GM19455 (cell line): ENCODE measurements at regions not wholly inside any gene's neighbourhood (a gene's known extent, or its start where the extent isn't known, plus 50 kb on each side); places are given as distances from the start of the nearest gene placed in this dataset.
"Not testable (repeated sequence)": the region's sequence is repeated elsewhere in the genome, so short reads cannot be mapped to it uniquely, and the experiment has no call there.

Experiments used
- ATAC-seq: cut with Tn5 transposase; IDR thresholded peaks from one replicate; pipeline ENCODE4 v1.9.1; 2021; ENCODE audit not compliant: unreplicated experiment

DNA sequence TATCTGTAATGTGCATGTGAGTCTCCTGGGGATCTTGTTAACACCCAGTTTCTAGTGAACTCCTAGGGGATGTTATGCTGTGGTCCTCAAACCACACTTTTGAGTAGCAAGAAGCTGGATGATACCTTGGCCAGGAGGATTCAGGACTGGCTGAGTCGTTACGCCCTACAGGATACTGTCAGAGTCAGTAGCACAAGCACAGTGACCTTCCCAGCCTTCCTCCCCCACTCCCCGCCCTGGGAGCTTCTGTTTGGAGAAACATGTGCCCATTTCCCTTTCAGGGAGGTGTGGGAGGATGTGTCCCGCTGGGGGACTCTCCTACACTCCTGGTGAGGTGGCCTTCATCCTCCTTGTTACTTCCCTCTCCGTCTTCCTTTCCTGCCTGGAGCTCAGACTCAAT, 76.4 kb upstream of the TRPM1 start:
- no peak for ATAC-seq

DNA sequence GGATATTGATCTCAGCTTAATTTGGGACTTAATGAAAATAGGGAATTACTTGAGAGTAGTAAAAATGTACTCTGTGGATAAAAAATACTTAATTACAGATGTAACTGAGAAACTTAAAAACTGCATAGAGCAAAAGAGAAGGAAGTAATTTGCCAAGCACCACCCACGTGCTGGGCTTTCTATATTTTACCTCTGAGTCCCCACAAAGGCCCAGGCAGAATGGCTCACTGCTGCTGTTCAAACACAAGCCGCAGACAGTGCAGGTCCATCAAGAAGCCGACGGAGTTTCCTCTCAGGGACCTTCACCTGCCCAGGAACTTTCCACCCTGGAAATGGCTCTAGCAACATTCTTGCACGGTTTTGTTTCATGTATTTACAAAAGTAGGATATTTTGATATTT, 77.2 kb upstream of the TRPM1 start:
- no peak for ATAC-seq

DNA sequence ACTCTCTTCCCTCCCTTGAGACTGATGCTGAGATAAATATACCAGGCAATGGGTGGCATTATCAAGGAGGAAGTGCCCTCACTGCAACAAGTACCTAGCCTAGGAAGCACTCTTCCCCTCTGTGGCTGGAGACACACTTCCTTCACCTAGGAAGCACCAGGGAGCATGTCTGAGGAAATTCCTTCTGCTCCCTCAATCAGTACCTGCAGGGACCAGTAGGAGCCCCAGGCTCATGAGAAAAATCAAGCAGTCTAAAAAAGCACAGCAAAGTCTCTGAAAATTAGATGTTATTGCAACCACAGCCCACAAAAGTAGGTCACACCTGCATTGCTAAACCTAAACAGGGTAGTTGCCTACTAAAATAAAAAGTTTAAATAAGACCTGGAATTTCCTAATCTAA, 78.2 kb upstream of the TRPM1 start:
- ATAC-seq: no peak

DNA sequence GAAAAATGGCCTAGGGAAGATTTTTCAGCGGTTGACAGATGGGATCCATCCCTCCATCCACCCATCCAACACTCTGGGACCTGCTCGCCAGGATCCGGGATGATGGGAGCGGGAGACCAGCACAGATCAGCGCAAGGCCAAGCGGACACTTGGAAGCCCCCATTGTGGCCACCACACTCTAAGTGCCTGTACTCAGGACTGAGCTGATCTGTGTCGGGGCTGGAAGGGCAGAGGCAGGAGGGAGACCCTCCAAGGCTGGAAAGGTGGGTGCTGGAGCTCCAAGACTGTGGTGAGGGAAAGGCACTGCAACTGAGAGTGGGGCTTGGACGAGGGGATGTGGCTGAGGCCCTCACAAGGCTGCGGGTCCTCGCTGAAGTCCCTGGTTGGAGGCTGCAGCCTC, 91.8 kb upstream of the TRPM1 start:
- ATAC-seq: no peak

DNA sequence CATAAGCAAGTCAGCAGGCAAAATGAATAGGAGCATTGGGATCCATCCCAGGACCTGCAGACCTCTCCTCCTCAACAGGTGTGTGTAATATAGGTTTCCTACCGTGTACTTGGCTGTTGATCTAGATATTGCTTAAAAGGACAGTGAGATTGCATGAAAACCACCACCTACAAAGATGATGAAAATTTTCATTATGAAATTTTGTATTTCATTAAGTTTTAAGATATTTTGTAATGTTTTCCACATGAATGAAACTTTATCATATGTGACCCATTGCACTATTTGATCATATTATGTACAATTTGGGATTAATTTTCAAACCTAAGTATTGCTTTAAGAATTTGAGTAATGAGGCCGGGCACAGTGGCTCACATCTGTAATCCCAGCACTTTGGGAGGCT, 94.3 kb upstream of the TRPM1 start:
- ATAC-seq: no peak

DNA sequence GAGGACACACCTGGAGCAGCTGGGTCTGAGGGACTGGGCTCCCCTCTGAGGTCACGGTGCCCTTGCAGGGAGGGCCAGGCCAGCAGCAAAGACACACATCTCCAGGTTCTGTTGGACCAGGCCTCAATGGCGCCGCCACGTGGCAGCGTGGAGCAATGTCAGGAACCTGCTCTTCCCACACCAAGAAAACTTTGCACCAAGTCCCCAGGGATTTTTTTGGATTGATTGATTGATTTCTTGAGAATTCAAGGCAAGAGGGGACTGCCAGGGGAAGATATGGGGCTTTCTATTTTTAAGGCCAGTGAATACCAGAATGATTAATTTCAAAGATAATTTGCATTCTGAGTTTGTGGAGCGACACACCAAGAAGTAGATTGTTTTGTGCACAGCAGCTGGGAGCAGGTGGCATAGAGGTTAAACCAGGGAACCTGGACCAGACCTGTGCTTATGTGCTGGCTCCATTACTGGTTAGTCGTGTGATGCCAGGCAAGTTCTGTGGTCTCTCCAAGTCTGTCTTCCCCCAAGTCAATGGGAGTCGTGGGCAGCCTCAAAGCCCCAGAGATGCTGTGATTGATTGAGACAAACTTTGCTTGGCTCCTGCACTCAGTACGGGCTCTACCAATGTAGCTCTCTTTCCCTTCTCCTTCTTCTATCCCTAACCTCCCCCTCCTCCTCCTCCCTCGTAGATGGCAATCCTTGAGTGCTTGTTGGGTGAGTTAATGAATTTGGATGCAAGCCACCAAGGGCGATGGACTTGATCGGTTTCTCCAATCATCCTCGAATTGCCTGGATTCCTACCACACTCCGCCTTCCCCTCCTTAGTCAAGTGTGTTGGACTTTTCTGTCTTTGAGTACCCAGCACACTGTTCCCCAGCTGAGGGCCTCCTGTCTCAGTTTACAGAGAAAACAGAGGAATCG, 96.2 kb upstream of the TRPM1 start:
- no peak for ATAC-seq

DNA sequence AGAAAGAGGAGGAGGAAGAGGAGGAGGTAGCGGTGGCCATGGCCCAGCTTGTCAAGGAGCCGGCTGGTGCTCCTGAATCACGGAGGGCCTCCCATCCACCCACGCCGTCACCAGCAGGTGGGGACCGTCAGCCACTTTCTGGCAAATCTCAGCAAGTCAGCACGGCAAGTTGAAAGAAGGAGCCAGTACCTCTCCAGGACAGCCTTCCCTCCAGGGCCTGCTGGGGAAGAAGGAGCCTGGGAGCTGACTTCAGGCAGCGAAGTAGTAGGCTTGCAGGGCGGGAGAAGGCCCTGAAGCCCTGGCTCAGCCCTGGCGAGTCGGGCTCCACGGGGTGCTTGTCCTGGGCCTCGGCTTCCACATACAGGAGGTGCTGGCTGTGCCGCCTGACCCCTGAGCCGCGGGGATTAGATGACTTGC, 99.2 kb upstream of the TRPM1 start:
- ATAC-seq: no peak

DNA sequence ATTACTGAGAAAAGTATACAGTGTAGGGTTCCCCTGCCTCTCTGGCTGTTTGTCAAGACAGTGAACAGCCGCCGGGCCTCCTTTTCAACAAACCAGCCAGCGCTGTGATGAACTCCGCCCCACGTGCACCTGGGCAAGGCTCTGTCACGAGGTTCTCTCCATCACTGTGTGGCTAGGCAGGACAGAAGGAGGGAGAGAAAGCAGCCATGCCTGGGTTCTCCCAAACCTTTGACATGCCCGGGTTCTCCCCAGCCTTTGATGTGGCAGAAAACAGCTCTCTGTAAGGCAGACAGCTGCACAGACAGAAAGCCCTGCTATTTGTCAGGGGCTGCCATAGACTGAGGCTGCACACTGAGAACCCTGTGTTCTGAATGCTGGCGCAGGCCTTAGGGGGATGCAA, 101.4 kb upstream of the TRPM1 start:
- ATAC-seq: no peak

DNA sequence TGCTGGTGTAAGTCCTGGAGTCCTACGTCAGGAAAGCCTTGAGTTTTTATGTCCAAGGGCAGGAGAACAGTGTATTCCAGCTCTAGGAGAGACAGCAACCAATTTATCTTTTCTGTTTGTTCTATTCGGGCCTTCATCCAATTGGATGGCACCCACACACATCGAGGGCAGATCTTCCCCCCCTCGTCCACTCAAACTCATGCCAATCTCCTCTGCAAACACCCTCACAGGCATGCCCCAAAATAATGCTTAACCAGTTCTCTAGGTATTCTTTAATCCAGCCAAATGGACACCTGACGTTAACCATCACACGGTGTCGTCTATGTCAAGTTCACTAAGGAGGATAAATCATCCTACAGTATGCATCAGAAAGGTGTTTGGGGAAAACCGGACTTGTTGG, 102.5 kb upstream of the TRPM1 start:
- ATAC-seq: no peak

DNA sequence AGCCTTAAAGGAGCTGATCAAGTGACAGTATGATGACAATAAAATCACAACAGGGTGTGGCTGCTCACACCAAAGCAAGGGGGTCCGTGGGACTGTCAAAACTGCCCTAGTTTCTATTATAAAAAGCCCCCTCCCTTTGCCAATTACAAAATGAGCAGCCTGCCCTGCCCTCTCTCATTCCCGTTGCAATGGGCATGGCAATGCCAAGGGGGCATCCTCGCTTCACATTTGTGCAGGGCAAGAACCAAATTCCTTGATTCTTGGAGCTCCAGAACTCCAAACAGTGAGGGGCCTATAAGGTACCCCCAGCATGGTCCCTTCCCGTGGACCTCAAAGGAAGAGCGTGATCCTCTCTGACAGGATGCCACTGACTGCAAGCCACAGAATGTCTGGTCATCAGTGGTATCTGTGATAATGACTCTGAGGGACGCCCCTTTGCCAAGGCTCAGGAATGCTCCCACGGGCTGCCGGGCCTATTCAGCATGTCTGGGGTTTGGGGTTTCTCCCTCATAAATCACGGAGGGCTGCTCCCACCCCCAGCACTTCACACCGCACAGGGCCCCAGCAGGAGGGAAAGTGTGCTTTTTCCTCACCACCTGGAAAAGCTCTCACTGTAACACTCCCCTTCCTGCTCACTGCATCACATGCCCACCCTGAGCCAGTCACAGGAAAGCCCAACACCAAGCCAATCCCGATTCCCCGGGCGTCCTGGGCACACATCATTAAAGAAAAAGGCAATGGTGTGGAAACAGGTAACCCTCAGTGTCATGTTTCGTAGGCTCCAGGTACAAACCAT, 105.1 kb upstream of the TRPM1 start:
- ATAC-seq: no peak

DNA sequence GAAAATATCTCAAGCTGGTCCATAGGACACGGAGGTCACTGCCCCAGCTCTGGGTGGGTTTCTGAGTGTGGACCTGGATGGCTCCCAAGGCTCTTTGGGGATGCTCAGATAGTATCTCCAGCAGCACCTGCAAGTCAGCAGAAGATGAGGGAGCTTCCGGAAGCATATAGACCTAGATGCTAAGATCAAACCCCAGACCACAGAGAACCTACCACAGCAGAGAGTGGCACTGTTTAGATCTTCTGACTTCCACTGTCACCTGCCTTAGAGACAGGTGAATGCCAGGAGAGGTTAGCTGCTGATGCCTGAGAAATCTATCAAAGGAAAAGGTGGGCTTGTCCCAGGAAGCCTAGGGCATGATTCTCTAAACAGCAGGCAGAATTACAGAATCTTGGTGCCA, 105.7 kb upstream of the TRPM1 start:
- no peak for ATAC-seq

DNA sequence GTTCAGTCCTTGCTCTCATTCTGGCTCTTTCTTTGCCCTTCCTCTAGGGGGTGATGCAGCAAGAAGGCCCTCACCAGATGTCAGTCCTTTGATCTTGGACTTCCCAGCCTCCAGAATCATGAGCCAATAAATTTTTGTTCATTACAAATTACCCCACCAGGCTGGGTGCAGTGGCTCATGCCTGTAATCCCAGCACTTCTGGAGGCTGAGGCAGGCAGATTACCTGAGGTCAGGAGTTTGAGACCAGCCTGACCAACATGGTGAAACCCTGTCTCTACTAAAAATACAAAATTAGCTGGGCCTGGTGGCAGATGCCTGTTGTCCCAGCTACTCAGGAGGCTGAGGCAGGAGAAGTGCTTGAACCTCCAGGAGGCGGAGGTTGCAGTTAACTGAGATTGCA, 106.3 kb upstream of the TRPM1 start:
- ATAC-seq: not testable (repeated sequence)

DNA sequence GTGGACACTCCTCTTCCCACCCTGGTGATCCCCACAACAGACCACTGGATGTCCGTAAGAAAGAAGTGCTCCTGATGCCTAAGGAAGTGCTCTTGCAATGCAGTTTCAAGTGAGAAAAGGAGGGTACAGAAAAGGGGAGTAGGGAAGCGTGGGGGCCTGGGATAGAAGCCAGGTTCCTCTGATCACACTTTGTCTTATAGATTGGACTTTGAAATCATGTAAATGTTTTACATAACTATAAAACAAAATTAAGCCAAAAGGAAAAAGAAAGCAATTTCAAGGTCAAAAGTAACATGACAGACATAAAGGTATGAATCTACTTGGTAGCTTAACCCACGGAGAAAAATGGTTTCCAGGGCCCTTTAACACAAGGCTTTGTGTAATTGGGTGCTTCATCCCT, 107.3 kb upstream of the TRPM1 start:
- ATAC-seq: no peak

DNA sequence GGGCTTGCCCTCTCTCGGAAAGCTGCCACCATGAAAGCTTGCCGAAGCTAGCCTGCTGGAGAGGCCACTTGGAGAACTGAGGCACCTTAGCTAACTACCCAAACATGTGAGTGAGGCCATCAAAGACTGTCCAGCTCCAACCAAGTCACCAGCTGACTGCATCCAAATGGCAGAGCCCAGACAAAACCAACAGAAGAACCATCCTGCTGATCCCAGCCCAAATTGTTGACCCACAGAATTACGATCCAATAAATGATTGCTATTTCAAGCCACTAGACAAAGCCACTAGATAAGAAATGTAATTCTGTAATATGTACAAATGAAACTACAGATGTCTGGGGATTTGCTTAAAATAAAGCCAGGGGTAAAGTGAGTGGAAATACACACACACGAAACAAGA, 109.8 kb upstream of the TRPM1 start:
- no peak for ATAC-seq

DNA sequence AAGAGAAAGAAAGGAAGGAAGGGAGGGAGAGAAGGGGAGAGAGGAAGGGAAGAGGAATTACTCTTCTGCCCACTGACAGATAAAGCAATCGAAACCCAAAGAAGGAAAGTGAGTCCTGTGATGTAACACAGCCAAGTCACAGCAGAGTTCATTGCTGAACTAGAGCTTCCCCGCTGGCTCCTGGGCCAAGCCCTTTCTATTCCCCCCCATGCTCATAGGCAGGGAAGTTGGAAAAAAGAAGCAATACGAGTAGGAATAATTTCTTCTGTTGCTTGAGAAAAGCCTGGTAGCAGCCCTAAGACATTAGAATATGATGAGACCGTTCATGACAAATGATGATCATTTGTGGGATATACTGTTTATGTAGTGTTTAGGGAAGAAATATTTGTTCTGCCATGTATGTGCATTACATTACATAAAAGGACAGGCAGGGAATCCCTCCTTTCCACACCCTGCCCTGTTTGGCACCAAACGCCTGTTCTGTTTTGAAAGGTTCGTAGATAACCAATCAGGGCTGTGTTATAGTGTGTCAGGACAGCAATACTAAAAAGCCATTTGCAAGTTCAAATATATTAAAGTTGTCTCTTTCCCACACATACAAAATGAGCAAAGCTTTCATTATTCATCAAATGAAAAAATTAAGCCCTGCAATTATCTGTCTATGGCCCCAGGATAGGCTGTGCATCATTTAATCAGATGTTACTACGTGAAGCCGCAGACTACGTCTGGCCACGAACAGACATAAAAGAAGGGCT, 111.0 kb upstream of the TRPM1 start:
- ATAC-seq: no peak

DNA sequence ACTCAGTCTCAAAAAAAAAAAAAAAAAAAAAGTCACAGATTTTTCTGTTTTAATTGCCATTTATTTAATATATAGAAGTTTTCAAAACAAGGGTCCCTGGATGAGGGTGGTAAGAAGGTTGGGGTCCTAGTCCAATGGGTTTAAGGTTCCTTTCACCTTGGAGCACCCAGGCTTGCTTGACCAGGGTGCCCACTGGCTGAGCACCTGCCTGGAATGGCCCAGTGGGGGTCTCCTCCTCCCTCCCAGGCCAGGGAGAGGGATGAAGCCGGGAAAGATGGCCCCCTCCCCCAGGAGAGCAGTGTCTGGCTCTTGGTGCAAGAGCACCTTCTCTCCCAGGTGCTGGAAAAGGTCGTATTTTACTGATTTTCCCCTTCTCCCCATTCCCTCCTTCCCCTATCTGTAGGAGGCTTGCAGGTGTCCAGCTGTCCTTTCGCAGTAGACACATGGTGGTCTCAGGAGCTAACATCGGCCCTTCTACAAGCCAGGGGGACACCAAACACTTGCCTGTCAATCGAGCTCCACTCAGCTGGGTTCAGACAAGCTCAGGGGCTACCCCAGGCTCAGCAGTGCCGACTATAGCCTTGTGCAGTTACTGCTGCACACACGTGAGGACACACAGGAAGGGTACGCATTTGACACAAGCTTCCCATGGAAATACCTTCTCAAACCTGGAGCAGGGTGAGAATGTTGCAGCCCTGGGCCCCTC, 112.3 kb upstream of the KLF13 start:
- ATAC-seq: no peak

DNA sequence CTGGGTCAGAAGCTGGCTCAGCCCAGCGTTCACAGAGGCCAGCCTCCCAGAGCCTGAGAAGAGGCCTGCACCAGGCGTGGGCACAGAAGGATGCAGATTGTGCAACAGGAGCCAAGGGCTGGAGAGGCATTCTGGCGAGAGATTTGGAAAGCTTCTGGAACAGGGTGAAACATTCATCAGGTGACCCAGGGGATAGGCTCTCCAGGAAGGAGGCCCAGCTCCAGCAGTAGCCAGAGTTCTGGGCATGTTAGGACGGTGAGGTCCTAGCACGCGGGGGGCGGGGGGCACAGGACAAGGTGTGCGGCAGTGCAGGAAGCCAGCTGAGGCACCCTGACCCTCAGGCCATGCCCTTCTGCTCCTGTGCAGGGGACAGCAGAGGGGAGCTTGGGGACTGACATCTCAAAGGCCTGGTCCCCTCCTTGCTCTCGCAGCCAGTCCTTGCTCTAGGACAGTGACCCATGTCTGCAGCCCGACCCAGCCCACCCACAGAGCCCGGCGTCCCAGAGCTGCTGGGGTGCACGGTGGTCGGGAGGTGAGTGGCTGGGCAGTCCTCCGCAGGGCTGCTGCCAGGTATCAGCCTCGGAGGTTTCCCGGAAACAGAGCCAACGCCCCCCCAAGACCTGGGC, 111.7 kb upstream of the KLF13 start:
- ATAC-seq: no peak

DNA sequence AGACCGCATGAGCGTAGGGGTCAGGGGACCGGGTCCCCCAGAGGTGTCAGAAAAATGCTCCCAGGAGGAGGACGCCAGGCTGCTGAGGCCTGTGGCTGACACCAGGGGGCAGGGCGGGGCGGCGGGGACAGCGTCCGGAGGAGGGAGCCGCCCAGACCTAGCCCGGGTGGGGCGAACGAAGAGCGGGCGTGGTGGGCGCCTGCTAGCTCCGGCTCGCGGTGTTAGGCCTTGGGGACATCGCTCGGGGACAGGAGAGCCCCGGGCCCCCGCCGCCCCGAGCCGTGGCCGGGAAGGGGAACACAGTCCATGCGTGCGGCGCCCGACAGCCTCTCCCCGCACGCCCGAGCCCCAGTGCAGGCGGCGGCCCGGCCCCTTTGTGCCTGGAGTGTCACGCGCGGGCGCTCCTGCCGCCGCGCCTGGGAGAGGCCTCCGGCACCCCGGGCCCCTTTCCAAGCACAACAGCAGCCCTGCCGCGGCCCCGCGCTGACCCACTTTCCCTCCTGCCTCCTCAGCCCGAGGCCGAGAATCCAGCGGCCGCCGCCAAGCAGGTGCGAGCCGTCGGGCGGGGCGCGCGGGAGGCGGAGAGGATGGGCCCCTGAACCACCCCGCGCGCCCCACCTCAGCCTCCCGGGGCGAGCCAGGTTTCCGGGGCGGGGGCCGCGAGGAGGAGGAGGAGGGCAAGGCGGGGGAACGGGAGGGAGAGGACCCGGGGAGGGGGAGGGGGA, 111.0 kb upstream of the KLF13 start:
- peak; percentile 70 for ATAC-seq

DNA sequence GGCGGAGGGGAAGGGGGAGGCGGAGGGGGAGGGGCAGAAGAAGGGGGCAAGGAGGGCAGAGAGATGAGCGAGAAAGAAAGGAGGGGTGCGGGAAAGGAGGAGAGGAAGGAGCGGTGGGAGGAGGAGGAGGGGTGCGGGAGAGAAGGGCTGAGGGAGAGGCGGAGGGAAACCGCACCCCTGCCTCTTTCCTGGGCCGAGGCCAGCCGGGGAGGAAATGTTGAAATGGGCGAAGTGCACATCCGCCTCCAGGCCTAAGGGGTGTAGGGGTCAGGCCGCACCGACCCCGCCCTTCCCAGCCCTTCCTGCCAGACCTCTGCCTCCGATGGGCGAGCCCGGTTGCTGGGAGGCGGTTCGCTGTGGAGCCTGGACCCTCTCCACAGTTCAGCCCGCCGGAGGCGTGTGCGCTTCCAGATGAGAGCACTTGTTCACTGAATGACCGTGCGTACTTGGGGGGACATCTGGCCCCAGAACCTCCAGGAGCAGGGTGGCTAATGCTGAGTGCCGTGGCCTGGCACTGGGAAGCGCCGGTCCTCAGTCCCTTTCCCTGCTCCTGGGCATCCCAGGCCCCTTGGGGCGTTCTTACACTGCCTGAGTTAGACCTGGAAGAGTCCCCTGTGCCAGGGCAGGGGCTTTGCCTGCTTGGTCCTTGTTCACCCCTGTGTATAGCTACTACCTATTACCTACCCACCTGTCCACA, 110.3 kb upstream of the KLF13 start:
- peak; percentile 36 for ATAC-seq
